ENCODE measurements at regions not wholly inside any gene's neighbourhood (a gene's known extent, or its start where the extent isn't known, plus 50 kb on each side); places are given as distances from the start of the nearest gene placed in this dataset.

- TF ChIP-seq CTCF (IDR thresholded peaks at IDR 0.05; ENCODE audit: unreplicated experiment), result no peak
- Mint-ChIP-seq H3K9me3 (ENCODE audit: unreplicated experiment) (no peaks in the 10 kb centered on the region), H3K27ac (ENCODE audit: low read depth, unreplicated experiment) (no peak overlapping the region), H3K4me1 (ENCODE audit: insufficient read depth, unreplicated experiment) (no peaks in the 10 kb centered on the region), H3K4me3 (ENCODE audit: unreplicated experiment) (no peak overlapping the region), H3K36me3 (ENCODE audit: insufficient read depth, unreplicated experiment) (no peaks in the 10 kb centered on the region), H3K27me3 (ENCODE audit: insufficient read depth, unreplicated experiment) (peaks cover 78% of the 10 kb centered on the region)
- DNase-seq (ENCODE audit: unreplicated experiment), result no peak
- BruUV-seq (replicated peaks), result no TSS peak
- ChIA-PET CTCF (interaction anchor here (0.8 kb wide), 1 partner anchor 121 kb away, joined by 3 read pairs; no protein-coding TSS in a partner anchor), POLR2A (no interaction called here)
- intact Hi-C loops (cut with micrococcal nuclease), result no loop called here
These were observed 123.0 kb upstream of the PLS3 start for GRCh38 chrX:115437841-115438595.

- TF ChIP-seq CTCF (IDR thresholded peaks at IDR 0.05; ENCODE audit: unreplicated experiment), result no peak
- no TSS peak for BruUV-seq (replicated peaks)
- no peaks in the 10 kb centered on the region for H3K36me3 Mint-ChIP-seq (ENCODE audit: insufficient read depth, unreplicated experiment)
- no peak overlapping the region for H3K27ac Mint-ChIP-seq (ENCODE audit: low read depth, unreplicated experiment)
- ChIA-PET POLR2A (interaction anchor here (0.6 kb wide), 1 partner anchor 115 kb away, joined by 3 read pairs; no protein-coding TSS in a partner anchor), CTCF (interaction anchor here (0.6 to 0.8 kb wide), 2 partner anchors 13 to 30 kb away, joined by 3 to 5 read pairs; no protein-coding TSS in a partner anchor)
- peaks cover 66% of the 10 kb centered on the region for H3K27me3 Mint-ChIP-seq (ENCODE audit: insufficient read depth, unreplicated experiment)
- peaks cover 5% of the 10 kb centered on the region for H3K4me1 Mint-ChIP-seq (ENCODE audit: insufficient read depth, unreplicated experiment)
- intact Hi-C loops (cut with micrococcal nuclease), result no loop called here
- H3K4me3 Mint-ChIP-seq (ENCODE audit: unreplicated experiment), result no peak overlapping the region
- no peaks in the 10 kb centered on the region for H3K9me3 Mint-ChIP-seq (ENCODE audit: unreplicated experiment)
- DNase-seq (ENCODE audit: unreplicated experiment), result no peak
These were observed 112.8 kb upstream of the PLS3 start for GRCh38 chrX:115448146-115448545.

DNA sequence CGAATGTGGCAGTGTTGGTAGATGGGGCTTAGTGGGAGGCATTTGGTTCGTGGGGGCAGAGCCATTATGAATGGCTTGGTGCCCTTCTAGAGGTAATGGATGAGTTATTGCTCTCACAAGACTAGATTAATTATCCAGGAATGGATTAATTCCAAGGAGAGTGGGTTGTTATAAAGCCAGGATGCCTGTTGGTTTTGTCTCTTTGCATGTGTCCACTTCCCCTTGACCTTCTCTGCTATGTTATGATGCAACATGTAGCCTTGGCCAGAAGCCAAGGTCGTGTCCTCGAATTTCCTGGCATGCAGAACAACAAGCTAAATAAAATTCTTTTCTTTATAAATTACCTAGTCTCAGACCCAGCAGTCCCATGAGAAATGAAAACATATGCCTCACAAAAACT is 111.2 kb upstream of the PLS3 start:
- peaks cover 5% of the 10 kb centered on the region for H3K4me1 Mint-ChIP-seq (ENCODE audit: insufficient read depth, unreplicated experiment)
- no peaks in the 10 kb centered on the region for H3K9me3 Mint-ChIP-seq (ENCODE audit: unreplicated experiment)
- TF ChIP-seq CTCF (IDR thresholded peaks at IDR 0.05; ENCODE audit: unreplicated experiment), result no peak
- ChIA-PET POLR2A (interaction anchor here (0.9 kb wide), 1 partner anchor 9 kb away, joined by 3 read pairs; no protein-coding TSS in a partner anchor), CTCF (no interaction called here)
- DNase-seq (ENCODE audit: unreplicated experiment), result peak; percentile 13
- intact Hi-C loops (cut with micrococcal nuclease), result no loop called here
- H3K27me3 Mint-ChIP-seq (ENCODE audit: insufficient read depth, unreplicated experiment), result peaks cover 54% of the 10 kb centered on the region
- BruUV-seq (replicated peaks), result no TSS peak
- H3K36me3 Mint-ChIP-seq (ENCODE audit: insufficient read depth, unreplicated experiment), result no peaks in the 10 kb centered on the region
- H3K4me3 Mint-ChIP-seq (ENCODE audit: unreplicated experiment), result no peak overlapping the region
- H3K27ac Mint-ChIP-seq (ENCODE audit: low read depth, unreplicated experiment), result no peak overlapping the region

GRCh38 chrX:115452251-115452650 is 108.7 kb upstream of the PLS3 start:
- no peak overlapping the region for H3K4me3 Mint-ChIP-seq (ENCODE audit: unreplicated experiment)
- no peaks in the 10 kb centered on the region for H3K9me3 Mint-ChIP-seq (ENCODE audit: unreplicated experiment)
- intact Hi-C loops (cut with micrococcal nuclease), result no loop called here
- no peak for TF ChIP-seq CTCF (IDR thresholded peaks at IDR 0.05; ENCODE audit: unreplicated experiment)
- no peak for DNase-seq (ENCODE audit: unreplicated experiment)
- H3K36me3 Mint-ChIP-seq (ENCODE audit: insufficient read depth, unreplicated experiment), result no peaks in the 10 kb centered on the region
- ChIA-PET POLR2A (no interaction called here), CTCF (no interaction called here)
- no peak overlapping the region for H3K27ac Mint-ChIP-seq (ENCODE audit: low read depth, unreplicated experiment)
- BruUV-seq (replicated peaks), result no TSS peak
- peaks cover 59% of the 10 kb centered on the region for H3K27me3 Mint-ChIP-seq (ENCODE audit: insufficient read depth, unreplicated experiment)
- H3K4me1 Mint-ChIP-seq (ENCODE audit: insufficient read depth, unreplicated experiment), result peaks cover 5% of the 10 kb centered on the region
